A549 (cell line): ENCODE measurements at regions not wholly inside any gene's neighbourhood (a gene's known extent, or its start where the extent isn't known, plus 50 kb on each side); places are given as distances from the start of the nearest gene placed in this dataset.

Experiments
- ATAC-seq, 2 experiments: fragments of 200-7000 bp in 1 of 2; fragments of >200 bp in 1 of 2; cut with Nextera tagmentation in 1 of 2; cut with Tn5 transposase in 1 of 2; 3 replicates each; pipeline versions ENCODE4 v1.8.0 to v1.9.1; 2018 to 2020; ENCODE audit warnings: mild to moderate bottlenecking in 1 of 2, moderate library complexity in 1 of 2
- CTCF ChIA-PET: fragments of 300-600 bp; sonication (Branson Sonifier 250); formaldehyde crosslinking; extraction: SDS; loops from one replicate; lab custom pipeline; 2021; ENCODE audit warnings: antibody characterized with exemption, inconsistent platforms; lab: Yijun Ruan, JAX
- POLR2A ChIA-PET: fragments of 350-600 bp; formaldehyde crosslinking; extraction: SDS; loops from one replicate; lab custom pipeline; 2021; ENCODE audit warnings: antibody characterized with exemption, inconsistent platforms; lab: Yijun Ruan, JAX
- DNase-seq, 2 experiments: peaks; one replicate each; pipeline versions ENCODE4 v3.0.0 to v3.0.0-alpha.2; 2011 to 2016; ENCODE audit warnings: low read depth in 1 of 2, low spot score in 1 of 2
- FAIRE-seq: peaks from 2 replicates; lab custom pipeline; 2011; peaks lifted over from hg19 to GRCh38; lab: Jason Lieb, UNC
- H3K27ac ChIP-seq, 2 experiments: fragments of >200 bp; sonication (Bioruptor Twin); formaldehyde crosslinking; 3 replicates each; pipeline ENCODE4 v1.5.1; 2016 to 2017
- H3K4me1 ChIP-seq: fragments of >200 bp; sonication (Bioruptor Twin); formaldehyde crosslinking; 3 replicates; pipeline ENCODE4 v1.6.1; 2016
- H3K4me2 ChIP-seq: fragments of >200 bp; sonication (Bioruptor Twin); formaldehyde crosslinking; 3 replicates; pipeline ENCODE4 v1.6.1; 2016
- H3K4me3 ChIP-seq: fragments of >200 bp; sonication (Bioruptor Twin); formaldehyde crosslinking; 3 replicates; pipeline ENCODE4 v1.5.1; 2016
- H3K9me3 ChIP-seq: fragments of >200 bp; sonication (Bioruptor Twin); formaldehyde crosslinking; 3 replicates; pipeline ENCODE4 v1.6.1; 2016
- CBX2 ChIP-seq: fragments of 200-600 bp; sonication (generic); IDR thresholded peaks from 2 replicates; pipeline ENCODE4 v1.6.1; 2016; ENCODE audit warnings: low read depth, mild to moderate bottlenecking, borderline replicate concordance
- CHD2 ChIP-seq: fragments of 150-350 bp; IDR thresholded peaks from 2 replicates; pipeline ENCODE4 v1.6.1; 2014; ENCODE audit warnings: low read length; ENCODE audit not compliant: partially characterized antibody
- CHD4 ChIP-seq: fragments of 200-600 bp; sonication (generic); IDR thresholded peaks from 2 replicates; pipeline ENCODE4 v1.6.1; 2016; ENCODE audit warnings: antibody characterized with exemption, mild to moderate bottlenecking, borderline replicate concordance
- ESRRA ChIP-seq: fragments of 150-350 bp; IDR thresholded peaks from 2 replicates; pipeline ENCODE4 v1.6.1; 2014; ENCODE audit warnings: mild to moderate bottlenecking, low read length, borderline replicate concordance
- GATA3 ChIP-seq: IDR thresholded peaks from 2 replicates; pipeline ENCODE4 v1.6.1; 2012; ENCODE audit warnings: borderline replicate concordance
- HEYL ChIP-seq: fragments of 250-450 bp; sonication (Bioruptor Pico); IDR thresholded peaks from 2 replicates; pipeline ENCODE4 v1.8.0; 2021; ENCODE audit warnings: mild to moderate bottlenecking, moderate library complexity
- HOXB13 ChIP-seq: fragments of 250-450 bp; sonication (Bioruptor Pico); IDR thresholded peaks from 2 replicates; pipeline ENCODE4 v1.5.0; 2020; ENCODE audit warnings: low read depth, mild to moderate bottlenecking, moderate library complexity
- JUNB ChIP-seq: fragments of >200 bp; sonication (Bioruptor Twin); formaldehyde crosslinking; IDR thresholded peaks from 2 replicates; pipeline ENCODE4 v1.6.1; 2016
- KDM1A ChIP-seq: fragments of 200-600 bp; sonication (generic); IDR thresholded peaks from 2 replicates; pipeline ENCODE4 v1.6.1; 2016; ENCODE audit warnings: low read depth, mild to moderate bottlenecking
- MAFK ChIP-seq: fragments of 450-650 bp; IDR thresholded peaks from 2 replicates; pipeline ENCODE4 v1.6.1; 2014; ENCODE audit not compliant: partially characterized antibody
- RARB ChIP-seq: fragments of 250-450 bp; sonication (Bioruptor Pico); IDR thresholded peaks from 2 replicates; pipeline ENCODE4 v1.8.0; 2021; ENCODE audit warnings: mild to moderate bottlenecking, moderate library complexity
- SMC3 ChIP-seq: fragments of >200 bp; sonication (Bioruptor Twin); formaldehyde crosslinking; IDR thresholded peaks from 3 replicates; pipeline ENCODE4 v1.6.1; 2018; ENCODE audit warnings: inconsistent platforms
- SREBF2 ChIP-seq: fragments of 450-650 bp; IDR thresholded peaks from 2 replicates; pipeline ENCODE4 v1.6.1; 2014; ENCODE audit warnings: mild to moderate bottlenecking, moderate library complexity
- TP53 ChIP-seq: fragments of 250-450 bp; sonication (Bioruptor Pico); IDR thresholded peaks from 2 replicates; pipeline ENCODE4 v1.5.0; 2021; ENCODE audit warnings: mild to moderate bottlenecking, moderate library complexity
- ZNF302 ChIP-seq: fragments of 250-450 bp; sonication (Bioruptor Pico); IDR thresholded peaks from 2 replicates; pipeline ENCODE4 v1.9.0; 2021; ENCODE audit warnings: inconsistent platforms, mild to moderate bottlenecking, moderate library complexity
- WGBS: methylation state at CpG from one replicate; pipeline ENCODE4 v1.1.6; 2017; ENCODE audit errors: missing lambda C conversion rate; 5-methylcytosine and 5-hydroxymethylcytosine counted together
- TF ChIP-seq, protein P1 (sequence below): IDR thresholded peaks from 2 replicates; pipeline ENCODE4 v1.6.1; 2012
- TF ChIP-seq, protein P2 (sequence below): fragments of 250-450 bp; sonication (Bioruptor Pico); IDR thresholded peaks from 2 replicates; pipeline ENCODE4 v1.5.0; 2021; ENCODE audit warnings: mild to moderate bottlenecking, moderate library complexity, borderline replicate concordance
- TF ChIP-seq, protein P3 (sequence below): fragments of >200 bp; sonication (Bioruptor Twin); formaldehyde crosslinking; IDR thresholded peaks from 3 replicates; pipeline ENCODE4 v1.5.1; 2016
- TF ChIP-seq, protein P4 (sequence below): fragments of 450-650 bp; IDR thresholded peaks from 2 replicates; pipeline ENCODE4 v1.6.1; 2014; ENCODE audit warnings: antibody characterized with exemption

DNA sequence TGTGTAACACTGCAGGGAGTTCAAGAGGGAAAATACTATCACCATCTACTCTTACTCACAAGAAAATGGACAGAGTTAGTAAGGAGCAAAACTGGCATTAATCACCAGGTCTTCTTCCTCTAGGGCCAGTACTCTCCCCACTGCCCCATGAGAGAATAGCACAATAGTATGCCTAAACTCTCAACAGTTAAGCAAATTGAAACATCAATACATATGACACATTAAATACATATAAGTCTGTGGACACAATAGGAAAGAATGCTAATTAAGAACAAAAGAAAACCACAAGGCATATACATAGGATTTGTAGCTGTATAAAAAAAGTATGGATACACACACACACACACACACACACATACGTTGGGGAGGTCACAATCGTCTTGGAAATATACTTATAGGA is 197.9 kb upstream of the BDNF start:
- DNase-seq: no peak
- Histone ChIP-seq H3K4me2 (no peak overlapping the region), H3K9me3 (no peaks in the 10 kb centered on the region), H3K4me3 (no peak overlapping the region), H3K4me1 (0 out of 3 replicates have a peak, but pooled peaks cover 5% of the 10 kb centered on the region), H3K27ac (no peak overlapping the region)
- TF ChIP-seq, protein P1, sequence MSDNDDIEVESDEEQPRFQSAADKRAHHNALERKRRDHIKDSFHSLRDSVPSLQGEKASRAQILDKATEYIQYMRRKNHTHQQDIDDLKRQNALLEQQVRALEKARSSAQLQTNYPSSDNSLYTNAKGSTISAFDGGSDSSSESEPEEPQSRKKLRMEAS: no peak
- no peak for TF ChIP-seq HOXB13 (CRISPR knock-in tag)
- TF ChIP-seq, protein P2, sequence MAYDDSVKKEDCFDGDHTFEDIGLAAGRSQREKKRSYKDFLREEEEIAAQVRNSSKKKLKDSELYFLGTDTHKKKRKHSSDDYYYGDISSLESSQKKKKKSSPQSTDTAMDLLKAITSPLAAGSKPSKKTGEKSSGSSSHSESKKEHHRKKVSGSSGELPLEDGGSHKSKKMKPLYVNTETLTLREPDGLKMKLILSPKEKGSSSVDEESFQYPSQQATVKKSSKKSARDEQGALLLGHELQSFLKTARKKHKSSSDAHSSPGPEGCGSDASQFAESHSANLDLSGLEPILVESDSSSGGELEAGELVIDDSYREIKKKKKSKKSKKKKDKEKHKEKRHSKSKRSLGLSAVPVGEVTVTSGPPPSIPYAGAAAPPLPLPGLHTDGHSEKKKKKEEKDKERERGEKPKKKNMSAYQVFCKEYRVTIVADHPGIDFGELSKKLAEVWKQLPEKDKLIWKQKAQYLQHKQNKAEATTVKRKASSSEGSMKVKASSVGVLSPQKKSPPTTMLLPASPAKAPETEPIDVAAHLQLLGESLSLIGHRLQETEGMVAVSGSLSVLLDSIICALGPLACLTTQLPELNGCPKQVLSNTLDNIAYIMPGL (CRISPR knock-in tag): no peak
- ChIA-PET CTCF (no interaction called here), POLR2A (no interaction called here)
- FAIRE-seq: no peak
- ATAC-seq: no peak
- WGBS: 39% methylated on average over 2 of the region's 2 CpGs

DNA sequence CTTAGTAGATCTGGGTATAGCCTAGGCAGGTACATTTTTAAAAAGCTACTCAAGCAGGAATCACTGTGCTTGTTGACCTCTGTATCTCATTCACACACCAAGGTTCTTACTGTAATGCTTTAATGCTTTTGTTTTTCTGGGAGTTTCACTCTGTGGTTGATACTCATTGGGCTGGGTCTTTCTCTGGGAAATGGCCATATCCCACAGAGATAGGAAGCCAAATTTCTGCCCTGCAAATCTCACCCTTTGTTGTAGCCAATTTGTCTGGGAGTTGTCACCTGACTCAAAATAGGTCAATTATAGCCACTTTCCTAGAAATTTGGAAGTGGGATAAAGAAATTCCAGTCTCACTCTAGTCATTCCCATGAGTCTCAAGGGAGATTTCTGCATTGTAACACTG is 195.8 kb upstream of the BDNF start:
- Histone ChIP-seq H3K4me3 (no peak overlapping the region), H3K27ac (no peak overlapping the region), H3K4me1 (no peaks in the 10 kb centered on the region), H3K4me2 (no peak overlapping the region), H3K9me3 (no peaks in the 10 kb centered on the region)
- DNase-seq (no peak), FAIRE-seq (no peak), ATAC-seq (no peak)
- ChIA-PET CTCF (no interaction called here), POLR2A (no interaction called here)
- no peak for TF ChIP-seq ESRRA
- TF ChIP-seq JUNB: no peak

DNA sequence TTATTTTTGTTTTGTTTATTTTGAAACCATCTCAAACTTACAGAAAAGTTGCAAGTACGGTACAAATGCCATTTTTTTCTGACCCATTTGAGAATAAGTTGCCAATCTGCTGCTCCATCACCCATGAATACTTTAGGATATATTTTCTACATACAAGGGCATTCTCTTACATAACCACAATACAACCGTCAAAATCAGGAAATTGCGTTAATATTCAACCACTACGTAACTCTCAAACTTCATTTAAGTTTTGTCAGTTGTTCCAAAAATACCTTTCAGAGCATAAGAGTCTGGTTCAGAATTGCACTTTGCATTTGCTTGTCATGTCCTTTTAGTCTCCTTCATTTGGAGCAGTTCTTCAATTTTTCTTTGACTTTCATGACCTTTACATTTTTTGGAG is 194.3 kb upstream of the BDNF start:
- ChIA-PET CTCF (no interaction called here), POLR2A (no interaction called here)
- H3K4me1 ChIP-seq: no peaks in the 10 kb centered on the region
- H3K27ac ChIP-seq: no peak overlapping the region
- TF ChIP-seq MAFK: no peak
- TF ChIP-seq, protein P2 (CRISPR knock-in tag): no peak
- TF ChIP-seq JUNB: no peak
- TF ChIP-seq SMC3: no peak
- no peak for TF ChIP-seq GATA3
- no peak for TF ChIP-seq TP53 (CRISPR knock-in tag)
- TF ChIP-seq RARB: no peak
- no peak for TF ChIP-seq HEYL (CRISPR knock-in tag)
- TF ChIP-seq CHD4: no peak
- no peak for TF ChIP-seq KDM1A
- TF ChIP-seq SREBF2: no peak
- no peak for TF ChIP-seq ZNF302 (CRISPR knock-in tag)
- TF ChIP-seq, protein P3, sequence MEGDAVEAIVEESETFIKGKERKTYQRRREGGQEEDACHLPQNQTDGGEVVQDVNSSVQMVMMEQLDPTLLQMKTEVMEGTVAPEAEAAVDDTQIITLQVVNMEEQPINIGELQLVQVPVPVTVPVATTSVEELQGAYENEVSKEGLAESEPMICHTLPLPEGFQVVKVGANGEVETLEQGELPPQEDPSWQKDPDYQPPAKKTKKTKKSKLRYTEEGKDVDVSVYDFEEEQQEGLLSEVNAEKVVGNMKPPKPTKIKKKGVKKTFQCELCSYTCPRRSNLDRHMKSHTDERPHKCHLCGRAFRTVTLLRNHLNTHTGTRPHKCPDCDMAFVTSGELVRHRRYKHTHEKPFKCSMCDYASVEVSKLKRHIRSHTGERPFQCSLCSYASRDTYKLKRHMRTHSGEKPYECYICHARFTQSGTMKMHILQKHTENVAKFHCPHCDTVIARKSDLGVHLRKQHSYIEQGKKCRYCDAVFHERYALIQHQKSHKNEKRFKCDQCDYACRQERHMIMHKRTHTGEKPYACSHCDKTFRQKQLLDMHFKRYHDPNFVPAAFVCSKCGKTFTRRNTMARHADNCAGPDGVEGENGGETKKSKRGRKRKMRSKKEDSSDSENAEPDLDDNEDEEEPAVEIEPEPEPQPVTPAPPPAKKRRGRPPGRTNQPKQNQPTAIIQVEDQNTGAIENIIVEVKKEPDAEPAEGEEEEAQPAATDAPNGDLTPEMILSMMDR: no peak
- TF ChIP-seq, protein P4, sequence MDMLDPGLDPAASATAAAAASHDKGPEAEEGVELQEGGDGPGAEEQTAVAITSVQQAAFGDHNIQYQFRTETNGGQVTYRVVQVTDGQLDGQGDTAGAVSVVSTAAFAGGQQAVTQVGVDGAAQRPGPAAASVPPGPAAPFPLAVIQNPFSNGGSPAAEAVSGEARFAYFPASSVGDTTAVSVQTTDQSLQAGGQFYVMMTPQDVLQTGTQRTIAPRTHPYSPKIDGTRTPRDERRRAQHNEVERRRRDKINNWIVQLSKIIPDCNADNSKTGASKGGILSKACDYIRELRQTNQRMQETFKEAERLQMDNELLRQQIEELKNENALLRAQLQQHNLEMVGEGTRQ: no peak
- TF ChIP-seq CHD2: no peak
- TF ChIP-seq CBX2: no peak
- WGBS: 85% methylated on average over 4 of the region's 4 CpGs
- FAIRE-seq: no peak
- DNase-seq: no peak
- H3K9me3 ChIP-seq: no peaks in the 10 kb centered on the region
- ATAC-seq: no peak
- H3K4me3 ChIP-seq: no peak overlapping the region
- no peak overlapping the region for H3K4me2 ChIP-seq
